Left ventricle myocardium inferior (tissue), 1 donor: ENCODE measurements at regions not wholly inside any gene's neighbourhood (a gene's known extent, or its start where the extent isn't known, plus 50 kb on each side); places are given as distances from the start of the nearest gene placed in this dataset.

Experiments used
- DNase-seq: peaks from one replicate; pipeline ENCODE4 v3.0.0-alpha.2; 2020
- H3K27ac ChIP-seq: fragments of 200-600 bp; replicated peaks from 2 replicates; pipeline ENCODE4 v1.8.0; 2021
- H3K27me3 ChIP-seq: fragments of 200-600 bp; 2 replicates; pipeline ENCODE4 v1.8.0; 2021; ENCODE audit warnings: low read depth
- H3K36me3 ChIP-seq: fragments of 200-600 bp; 2 replicates; pipeline ENCODE4 v1.8.0; 2021
- H3K4me1 ChIP-seq: fragments of 200-600 bp; 2 replicates; pipeline ENCODE4 v1.8.0; 2021
- H3K4me3 ChIP-seq: fragments of 200-600 bp; 2 replicates; pipeline ENCODE4 v1.8.0; 2021; ENCODE audit warnings: mild to moderate bottlenecking, moderate library complexity
- H3K9me3 ChIP-seq: fragments of 200-600 bp; replicated peaks from 2 replicates; pipeline ENCODE4 v1.8.0; 2021
- intact Hi-C: fragments of 100-400 bp; cut with micrococcal nuclease; formaldehyde crosslinking; loops from one replicate; pipeline ENCODE4 v1.11.0; 2022
- TF ChIP-seq, protein P1 (sequence below): fragments of 200-600 bp; IDR thresholded peaks from 2 replicates; pipeline ENCODE4 v1.8.0; 2021; ENCODE audit warnings: antibody characterized with exemption, mild to moderate bottlenecking, borderline replicate concordance
- donor health status: DM: no; HTN: yes; CAD: no; lungs with severe emphysema.

DNA sequence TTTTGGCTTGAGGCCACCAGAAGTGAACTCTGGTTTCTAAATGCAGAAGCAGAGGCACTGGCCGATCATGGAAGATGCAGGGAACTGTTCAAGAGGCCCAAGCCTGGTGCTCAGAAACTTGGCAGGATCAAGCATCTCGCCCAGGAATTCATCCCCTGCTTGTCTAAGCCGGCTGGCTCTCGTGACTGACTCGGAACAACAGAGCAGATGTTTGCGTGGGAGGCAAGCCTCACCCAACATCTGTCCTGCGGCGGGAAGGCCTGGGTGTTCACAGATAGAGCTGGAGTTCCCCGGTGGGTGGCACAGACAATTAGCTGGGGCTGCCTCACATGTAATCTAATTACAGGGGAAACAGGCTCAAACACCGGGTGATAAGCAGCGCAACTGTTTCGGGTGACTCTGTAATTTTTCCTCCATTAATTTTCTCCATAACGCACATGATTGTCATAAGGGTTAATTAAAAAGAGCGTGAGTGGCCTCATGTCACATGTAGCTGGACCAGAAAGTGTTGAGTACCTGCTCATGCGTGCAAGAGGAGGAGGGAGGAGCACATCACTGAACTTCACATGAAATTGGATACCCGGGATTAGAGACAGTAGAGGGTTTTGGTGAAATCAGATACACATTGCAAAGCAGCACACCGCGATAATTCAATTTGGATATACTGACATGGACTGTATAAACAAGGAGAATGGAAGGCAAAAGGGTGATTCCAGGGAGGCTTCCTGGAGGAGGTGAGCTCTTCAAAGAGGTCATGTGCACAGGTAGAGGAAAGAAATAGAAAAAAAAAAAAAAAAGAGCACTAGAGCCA, 180.0 kb downstream of the ETS2 start:
- Histone ChIP-seq H3K4me1 (peaks cover 68% of the 10 kb centered on the region), H3K9me3 (no peaks in the 10 kb centered on the region), H3K4me3 (peak overlapping the region; percentile 10), H3K27ac (peak overlapping the region; percentile 62), H3K27me3 (no peaks in the 10 kb centered on the region), H3K36me3 (no peaks in the 10 kb centered on the region)
- intact Hi-C loops = no loop called here
- TF ChIP-seq, protein P1, sequence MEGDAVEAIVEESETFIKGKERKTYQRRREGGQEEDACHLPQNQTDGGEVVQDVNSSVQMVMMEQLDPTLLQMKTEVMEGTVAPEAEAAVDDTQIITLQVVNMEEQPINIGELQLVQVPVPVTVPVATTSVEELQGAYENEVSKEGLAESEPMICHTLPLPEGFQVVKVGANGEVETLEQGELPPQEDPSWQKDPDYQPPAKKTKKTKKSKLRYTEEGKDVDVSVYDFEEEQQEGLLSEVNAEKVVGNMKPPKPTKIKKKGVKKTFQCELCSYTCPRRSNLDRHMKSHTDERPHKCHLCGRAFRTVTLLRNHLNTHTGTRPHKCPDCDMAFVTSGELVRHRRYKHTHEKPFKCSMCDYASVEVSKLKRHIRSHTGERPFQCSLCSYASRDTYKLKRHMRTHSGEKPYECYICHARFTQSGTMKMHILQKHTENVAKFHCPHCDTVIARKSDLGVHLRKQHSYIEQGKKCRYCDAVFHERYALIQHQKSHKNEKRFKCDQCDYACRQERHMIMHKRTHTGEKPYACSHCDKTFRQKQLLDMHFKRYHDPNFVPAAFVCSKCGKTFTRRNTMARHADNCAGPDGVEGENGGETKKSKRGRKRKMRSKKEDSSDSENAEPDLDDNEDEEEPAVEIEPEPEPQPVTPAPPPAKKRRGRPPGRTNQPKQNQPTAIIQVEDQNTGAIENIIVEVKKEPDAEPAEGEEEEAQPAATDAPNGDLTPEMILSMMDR = no peak
- DNase-seq = peak; percentile 72

DNA sequence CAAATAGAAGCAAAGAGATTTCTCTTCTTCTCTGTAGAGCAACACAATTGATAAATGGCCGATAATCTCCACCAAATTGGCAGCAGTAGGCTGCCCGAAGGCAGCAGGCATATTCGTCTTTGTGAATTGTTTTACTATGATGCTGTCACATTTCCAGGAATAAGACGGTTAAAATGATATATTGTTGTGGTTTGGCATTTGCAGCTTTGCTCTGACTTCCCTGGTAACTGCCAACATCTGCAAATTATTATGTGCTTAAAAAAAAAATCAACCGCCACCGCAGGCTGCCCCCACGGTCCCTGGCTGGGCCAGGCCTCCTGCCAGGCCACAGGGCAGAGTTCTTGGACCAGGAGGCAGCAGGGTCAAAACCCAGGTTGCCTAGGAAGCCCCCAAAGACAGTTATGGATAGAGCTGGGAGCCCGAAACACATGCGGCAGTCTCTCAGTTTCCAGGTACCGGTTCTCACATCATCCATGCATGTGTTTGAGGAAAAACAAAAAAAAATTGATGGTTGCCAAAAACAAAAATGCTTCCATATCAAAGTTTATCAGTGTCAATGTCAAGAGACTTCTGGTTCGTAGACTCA, 179.3 kb downstream of the ETS2 start:
- H3K27ac ChIP-seq = peak overlapping the region; percentile 62
- TF ChIP-seq, protein P1 = no peak
- peaks cover 61% of the 10 kb centered on the region for H3K4me1 ChIP-seq
- H3K36me3 ChIP-seq = no peaks in the 10 kb centered on the region
- H3K9me3 ChIP-seq = no peaks in the 10 kb centered on the region
- DNase-seq = no peak
- H3K27me3 ChIP-seq = no peaks in the 10 kb centered on the region
- intact Hi-C loops = no loop called here
- H3K4me3 ChIP-seq = no peak overlapping the region

DNA sequence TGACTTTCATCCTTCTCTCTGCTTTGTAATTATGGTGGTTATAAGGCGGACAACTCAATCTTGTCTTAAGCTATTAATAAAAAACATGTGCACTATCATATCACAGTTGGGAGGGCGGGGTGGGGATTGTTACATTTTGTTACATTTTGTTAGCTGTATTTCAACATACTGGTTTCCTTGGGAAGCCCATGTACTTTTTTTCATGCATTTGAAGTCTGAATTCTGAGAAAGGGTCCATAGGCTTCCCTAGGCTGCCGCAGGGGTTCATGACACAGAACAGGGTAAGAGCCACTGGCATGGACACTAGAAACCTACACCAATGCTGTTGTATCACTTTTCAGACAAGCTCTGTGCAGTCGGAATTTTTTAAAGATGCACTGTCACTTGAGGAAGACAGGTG, 178.8 kb downstream of the ETS2 start:
- Histone ChIP-seq H3K36me3 (no peaks in the 10 kb centered on the region), H3K27ac (peak overlapping the region; percentile 62), H3K9me3 (no peaks in the 10 kb centered on the region), H3K27me3 (no peaks in the 10 kb centered on the region), H3K4me1 (peaks cover 56% of the 10 kb centered on the region), H3K4me3 (no peak overlapping the region)
- TF ChIP-seq, protein P1 = no peak
- intact Hi-C loops = no loop called here
- DNase-seq = no peak

DNA sequence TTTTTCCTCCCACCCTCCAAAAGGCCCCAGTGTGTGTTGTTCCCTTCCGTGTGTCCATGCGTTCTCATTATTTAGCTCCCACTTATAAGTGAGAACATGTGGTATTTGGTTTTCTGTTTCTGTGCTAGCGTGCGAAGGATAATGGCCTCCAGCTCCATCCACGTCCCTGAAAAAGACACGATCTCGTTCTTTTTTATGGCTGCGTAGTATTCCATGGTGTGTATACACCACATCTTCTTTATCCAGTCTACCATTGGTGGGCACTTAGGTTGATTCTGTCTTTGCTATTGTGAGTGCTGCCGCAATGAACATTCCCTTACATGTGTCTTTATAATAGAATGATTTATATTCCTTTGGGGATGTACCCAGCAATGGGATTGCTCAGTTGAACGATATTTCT, 177.8 kb downstream of the ETS2 start:
- Histone ChIP-seq H3K27ac (no peak overlapping the region), H3K9me3 (no peaks in the 10 kb centered on the region), H3K4me3 (no peak overlapping the region), H3K4me1 (peaks cover 46% of the 10 kb centered on the region), H3K36me3 (no peaks in the 10 kb centered on the region), H3K27me3 (no peaks in the 10 kb centered on the region)
- TF ChIP-seq, protein P1 = no peak
- intact Hi-C loops = no loop called here
- DNase-seq = no peak

DNA sequence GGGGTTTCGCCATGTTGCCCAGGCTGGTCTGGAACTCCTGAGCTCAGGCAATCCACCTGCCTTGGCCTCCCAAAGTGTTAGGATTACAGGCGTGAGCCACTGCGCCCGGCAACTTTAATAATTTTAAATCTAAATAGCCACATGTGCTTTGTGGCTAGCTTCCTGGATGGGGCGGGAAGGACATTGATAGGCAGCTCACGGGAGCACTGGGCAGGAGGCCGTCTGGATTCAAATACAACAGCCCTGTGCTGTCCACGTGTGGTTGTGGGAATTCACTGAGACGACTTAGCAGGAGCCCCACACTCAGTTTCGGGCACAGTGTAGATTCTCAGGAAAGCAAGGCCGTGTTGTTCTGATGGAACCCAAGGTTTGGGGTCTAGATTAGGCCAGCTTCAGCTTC, 177.1 kb downstream of the ETS2 start:
- no peaks in the 10 kb centered on the region for H3K27me3 ChIP-seq
- no peaks in the 10 kb centered on the region for H3K9me3 ChIP-seq
- DNase-seq = no peak
- no peak overlapping the region for H3K27ac ChIP-seq
- H3K4me3 ChIP-seq = no peak overlapping the region
- peaks cover 38% of the 10 kb centered on the region for H3K4me1 ChIP-seq
- no peaks in the 10 kb centered on the region for H3K36me3 ChIP-seq
- TF ChIP-seq, protein P1 = no peak
- intact Hi-C loops = no loop called here
